ENCODE measurements at regions not wholly inside any gene's neighbourhood (a gene's known extent, or its start where the extent isn't known, plus 50 kb on each side); places are given as distances from the start of the nearest gene placed in this dataset.

DNA sequence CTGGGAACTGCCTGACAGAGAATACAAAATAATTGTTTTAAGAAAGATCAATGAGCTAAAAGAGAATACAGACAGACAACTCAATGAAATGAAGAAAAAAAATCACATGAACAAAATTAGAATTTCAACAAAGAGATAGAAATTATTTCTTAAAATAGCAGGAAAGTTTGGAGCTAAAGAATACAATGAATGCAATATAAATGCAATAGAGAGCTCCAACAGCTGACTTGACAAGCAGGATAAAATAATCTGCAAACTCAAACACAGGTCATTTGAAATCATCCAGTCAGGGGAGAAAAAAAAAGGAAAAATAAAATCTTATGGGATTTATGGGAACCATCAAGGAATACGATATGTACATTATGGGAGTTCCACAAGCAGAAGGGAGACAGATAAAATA, 902.7 kb upstream of the ZEB2 start:
- Mint-ChIP-seq H3K27me3 (no peaks in the 10 kb centered on the region), H3K36me3 (ENCODE audit: insufficient read depth) (no peaks in the 10 kb centered on the region), H3K9me3 (ENCODE audit: low read depth) (peaks cover 23% of the 10 kb centered on the region), H3K27ac (no peak overlapping the region), H3K4me3 (ENCODE audit: low read depth) (no peak overlapping the region), H3K4me1 (ENCODE audit: low read depth) (no peaks in the 10 kb centered on the region)
- DNase-seq (ENCODE audit: low spot score, unreplicated experiment): no peak
- no peak for TF ChIP-seq CTCF (IDR thresholded peaks at IDR 0.05; ENCODE audit: unreplicated experiment)

GRCh38 chr2:145421841-145422240, 901.9 kb upstream of the ZEB2 start:
- peaks cover 23% of the 10 kb centered on the region for H3K9me3 Mint-ChIP-seq (ENCODE audit: low read depth)

DNA sequence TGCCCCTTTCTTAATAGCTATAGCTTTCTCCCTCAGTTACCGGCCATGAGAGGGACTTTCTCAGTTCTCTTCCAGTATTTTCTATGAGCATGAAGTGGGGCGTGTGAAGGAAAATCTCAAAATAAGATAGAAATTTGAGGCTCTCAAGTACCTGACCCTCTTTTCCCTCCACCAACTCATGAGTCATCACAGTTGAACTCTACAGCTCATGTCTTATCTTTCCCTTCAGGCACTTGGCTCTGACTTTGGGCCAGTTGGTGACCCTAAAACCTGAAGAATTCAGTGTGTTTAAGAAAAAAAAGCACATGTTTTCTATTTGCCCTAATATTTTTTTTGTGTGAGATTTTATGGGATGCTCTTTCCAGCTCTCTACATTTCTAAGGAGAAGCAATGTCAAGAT, 896.7 kb upstream of the ZEB2 start:
- H3K4me1 Mint-ChIP-seq (ENCODE audit: low read depth): no peaks in the 10 kb centered on the region
- DNase-seq (ENCODE audit: low spot score, unreplicated experiment): no peak
- no peak overlapping the region for H3K27ac Mint-ChIP-seq
- no peaks in the 10 kb centered on the region for H3K27me3 Mint-ChIP-seq
- no peak overlapping the region for H3K4me3 Mint-ChIP-seq (ENCODE audit: low read depth)
- peaks cover 25% of the 10 kb centered on the region for H3K9me3 Mint-ChIP-seq (ENCODE audit: low read depth)
- no peak for TF ChIP-seq CTCF (IDR thresholded peaks at IDR 0.05; ENCODE audit: unreplicated experiment)
- H3K36me3 Mint-ChIP-seq (ENCODE audit: insufficient read depth): no peaks in the 10 kb centered on the region

More at GRCh38 chr2:145421841-145422240, 901.9 kb upstream of the ZEB2 start:
- Mint-ChIP-seq H3K4me3 (ENCODE audit: low read depth) (no peak overlapping the region), H3K36me3 (ENCODE audit: insufficient read depth) (no peaks in the 10 kb centered on the region), H3K27me3 (no peaks in the 10 kb centered on the region), H3K27ac (no peak overlapping the region), H3K4me1 (ENCODE audit: low read depth) (no peaks in the 10 kb centered on the region)
- DNase-seq (ENCODE audit: low spot score, unreplicated experiment): no peak
- TF ChIP-seq CTCF (IDR thresholded peaks at IDR 0.05; ENCODE audit: unreplicated experiment): no peak

- Mint-ChIP-seq H3K36me3 (ENCODE audit: insufficient read depth) (no peaks in the 10 kb centered on the region), H3K4me1 (ENCODE audit: low read depth) (no peaks in the 10 kb centered on the region), H3K27me3 (peaks cover 6% of the 10 kb centered on the region), H3K27ac (no peak overlapping the region), H3K4me3 (ENCODE audit: low read depth) (no peak overlapping the region), H3K9me3 (ENCODE audit: low read depth) (peaks cover 20% of the 10 kb centered on the region)
- DNase-seq (ENCODE audit: low spot score, unreplicated experiment): no peak
- no peak for TF ChIP-seq CTCF (IDR thresholded peaks at IDR 0.05; ENCODE audit: unreplicated experiment)
These were observed 895.2 kb upstream of the ZEB2 start for GRCh38 chr2:145415151-145415550.

- peaks cover 15% of the 10 kb centered on the region for H3K9me3 Mint-ChIP-seq (ENCODE audit: low read depth)
- DNase-seq (ENCODE audit: low spot score, unreplicated experiment): no peak
- no peak overlapping the region for H3K4me3 Mint-ChIP-seq (ENCODE audit: low read depth)
- peaks cover 6% of the 10 kb centered on the region for H3K27me3 Mint-ChIP-seq
- TF ChIP-seq CTCF (IDR thresholded peaks at IDR 0.05; ENCODE audit: unreplicated experiment): no peak
- H3K4me1 Mint-ChIP-seq (ENCODE audit: low read depth): no peaks in the 10 kb centered on the region
- no peak overlapping the region for H3K27ac Mint-ChIP-seq
- H3K36me3 Mint-ChIP-seq (ENCODE audit: insufficient read depth): no peaks in the 10 kb centered on the region
These were observed 893.5 kb upstream of the ZEB2 start for GRCh38 chr2:145413261-145414030.

Data from progenitor cell of endocrine pancreas (in vitro differentiated cells).